ENCODE measurements at regions not wholly inside any gene's neighbourhood (a gene's known extent, or its start where the extent isn't known, plus 50 kb on each side); places are given as distances from the start of the nearest gene placed in this dataset.

DNA sequence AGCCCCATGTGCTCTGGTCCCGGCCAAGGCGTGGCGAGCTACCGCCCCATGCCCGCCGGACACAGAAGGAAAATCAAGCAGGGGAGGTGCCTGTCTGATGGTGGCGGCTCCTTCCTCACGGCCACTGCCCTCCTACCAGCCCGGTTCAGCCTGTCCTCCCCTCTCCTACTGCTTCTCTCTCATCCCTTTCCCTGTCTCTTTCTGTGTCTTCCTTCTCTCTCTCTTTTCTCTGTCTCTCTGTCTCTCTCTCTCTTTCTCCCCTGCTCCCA is 279.1 kb downstream of the ASMT start:
- POLR2A ChIA-PET: no interaction called here
- no peak for TF ChIP-seq EZH2 (IDR thresholded peaks at IDR 0.05; ENCODE audit: borderline replicate concordance, insufficient read depth, low read depth, low read length, poor library complexity, severe bottlenecking)
- TF ChIP-seq, protein P1, sequence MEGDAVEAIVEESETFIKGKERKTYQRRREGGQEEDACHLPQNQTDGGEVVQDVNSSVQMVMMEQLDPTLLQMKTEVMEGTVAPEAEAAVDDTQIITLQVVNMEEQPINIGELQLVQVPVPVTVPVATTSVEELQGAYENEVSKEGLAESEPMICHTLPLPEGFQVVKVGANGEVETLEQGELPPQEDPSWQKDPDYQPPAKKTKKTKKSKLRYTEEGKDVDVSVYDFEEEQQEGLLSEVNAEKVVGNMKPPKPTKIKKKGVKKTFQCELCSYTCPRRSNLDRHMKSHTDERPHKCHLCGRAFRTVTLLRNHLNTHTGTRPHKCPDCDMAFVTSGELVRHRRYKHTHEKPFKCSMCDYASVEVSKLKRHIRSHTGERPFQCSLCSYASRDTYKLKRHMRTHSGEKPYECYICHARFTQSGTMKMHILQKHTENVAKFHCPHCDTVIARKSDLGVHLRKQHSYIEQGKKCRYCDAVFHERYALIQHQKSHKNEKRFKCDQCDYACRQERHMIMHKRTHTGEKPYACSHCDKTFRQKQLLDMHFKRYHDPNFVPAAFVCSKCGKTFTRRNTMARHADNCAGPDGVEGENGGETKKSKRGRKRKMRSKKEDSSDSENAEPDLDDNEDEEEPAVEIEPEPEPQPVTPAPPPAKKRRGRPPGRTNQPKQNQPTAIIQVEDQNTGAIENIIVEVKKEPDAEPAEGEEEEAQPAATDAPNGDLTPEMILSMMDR (IDR thresholded peaks at IDR 0.05): no peak
- no peak for DNase-seq
- no peak overlapping the region for H3K4me3 ChIP-seq (ENCODE audit: control extremely low read depth in 1 of 5, extremely low read depth in 1 of 5, insufficient read depth in 1 of 5, low read depth in 2 of 5, low read length in 4 of 5)
- H3K9me3 Mint-ChIP-seq (ENCODE audit: insufficient read depth): no peaks in the 10 kb centered on the region
- no peak overlapping the region for H3K4me3 Mint-ChIP-seq
- no peak overlapping the region for H3K9ac ChIP-seq (ENCODE audit: low read length)
- H3K4me2 ChIP-seq (replicated peaks; ENCODE audit: low read depth, low read length, poor library complexity, severe bottlenecking): no peak overlapping the region
- no peak overlapping the region for H2AFZ ChIP-seq (ENCODE audit: insufficient read depth, low read depth, low read length, poor library complexity, severe bottlenecking)
- 90% methylated on average over 9 of the region's 9 CpGs for WGBS (ENCODE audit: insufficient coverage)
- H3K27ac Mint-ChIP-seq: no peak overlapping the region
- intact Hi-C loops (cut with micrococcal nuclease): no loop called here
- peaks cover 0 to 12% (median 0%) of the 10 kb centered on the region in 3 donors for H3K9me3 ChIP-seq (ENCODE audit: control extremely low read depth in 1 of 3, control insufficient read depth in 2 of 3, insufficient read depth in 1 of 3, low read length in 2 of 3)
- H3K27ac ChIP-seq (ENCODE audit: low read length in 2 of 2): no peak overlapping the region
- H3K27me3 ChIP-seq (replicated peaks in 1 of 4; ENCODE audit: control extremely low read depth in 1 of 4, control insufficient read depth in 3 of 4, insufficient read depth in 4 of 4, low read length in 3 of 4): peaks cover 0 to 2% (median 0%) of the 10 kb centered on the region in 4 experiments
- H3K79me2 ChIP-seq (ENCODE audit: control insufficient read depth, insufficient read depth, low read length): no peaks in the 10 kb centered on the region
- no peaks in the 10 kb centered on the region for H3K36me3 ChIP-seq (replicated peaks in 1 of 2; ENCODE audit: control extremely low read depth in 1 of 2, control insufficient read depth in 1 of 2, extremely low read depth in 1 of 2, insufficient read depth in 2 of 2, low read length in 1 of 2)
- CTCF ChIA-PET: no interaction called here
- H3K4me1 Mint-ChIP-seq: no peaks in the 10 kb centered on the region
- H3K27me3 Mint-ChIP-seq: peaks cover 13% of the 10 kb centered on the region
- no peak for ATAC-seq (ENCODE audit: low read depth)
- H4K20me1 ChIP-seq (ENCODE audit: control insufficient read depth, insufficient read depth, low read length, poor library complexity, severe bottlenecking): no peaks in the 10 kb centered on the region
- no peaks in the 10 kb centered on the region for H3K4me1 ChIP-seq (ENCODE audit: control insufficient read depth in 2 of 2, insufficient read depth in 2 of 2, low read length in 2 of 2)

GRCh38 chrX:1894740-1895139 is 279.9 kb downstream of the ASMT start:
- H3K27ac Mint-ChIP-seq: no peak overlapping the region
- no peak overlapping the region for H3K4me3 ChIP-seq (ENCODE audit: control extremely low read depth in 1 of 5, extremely low read depth in 1 of 5, insufficient read depth in 1 of 5, low read depth in 2 of 5, low read length in 4 of 5)
- no peaks in the 10 kb centered on the region for H3K36me3 ChIP-seq (replicated peaks in 1 of 2; ENCODE audit: control extremely low read depth in 1 of 2, control insufficient read depth in 1 of 2, extremely low read depth in 1 of 2, insufficient read depth in 2 of 2, low read length in 1 of 2)
- peaks cover 13% of the 10 kb centered on the region for H3K27me3 Mint-ChIP-seq
- no peak overlapping the region for H3K27ac ChIP-seq (ENCODE audit: low read length in 2 of 2)
- 79% methylated on average over 16 of the region's 17 CpGs for WGBS (ENCODE audit: insufficient coverage)
- ChIA-PET POLR2A (no interaction called here), CTCF (no interaction called here)
- H4K20me1 ChIP-seq (ENCODE audit: control insufficient read depth, insufficient read depth, low read length, poor library complexity, severe bottlenecking): no peaks in the 10 kb centered on the region
- no peaks in the 10 kb centered on the region for H3K79me2 ChIP-seq (ENCODE audit: control insufficient read depth, insufficient read depth, low read length)
- H3K4me1 ChIP-seq (ENCODE audit: control insufficient read depth in 2 of 2, insufficient read depth in 2 of 2, low read length in 2 of 2): no peaks in the 10 kb centered on the region
- DNase-seq (no peak), ATAC-seq (ENCODE audit: low read depth) (no peak)
- no peaks in the 10 kb centered on the region for H3K9me3 Mint-ChIP-seq (ENCODE audit: insufficient read depth)
- TF ChIP-seq, protein P1 (IDR thresholded peaks at IDR 0.05): no peak
- no peak for TF ChIP-seq EZH2 (IDR thresholded peaks at IDR 0.05; ENCODE audit: borderline replicate concordance, insufficient read depth, low read depth, low read length, poor library complexity, severe bottlenecking)
- no peak overlapping the region for H3K9ac ChIP-seq (ENCODE audit: low read length)
- H3K4me2 ChIP-seq (replicated peaks; ENCODE audit: low read depth, low read length, poor library complexity, severe bottlenecking): no peak overlapping the region
- no peak overlapping the region for H3K4me3 Mint-ChIP-seq
- H3K27me3 ChIP-seq (replicated peaks in 1 of 4; ENCODE audit: control extremely low read depth in 1 of 4, control insufficient read depth in 3 of 4, insufficient read depth in 4 of 4, low read length in 3 of 4): peaks cover 0 to 2% (median 0%) of the 10 kb centered on the region in 4 experiments
- H3K4me1 Mint-ChIP-seq: no peaks in the 10 kb centered on the region
- intact Hi-C loops (cut with micrococcal nuclease): no loop called here
- peaks cover 0 to 8% (median 0%) of the 10 kb centered on the region in 3 donors for H3K9me3 ChIP-seq (ENCODE audit: control extremely low read depth in 1 of 3, control insufficient read depth in 2 of 3, insufficient read depth in 1 of 3, low read length in 2 of 3)
- H2AFZ ChIP-seq (ENCODE audit: insufficient read depth, low read depth, low read length, poor library complexity, severe bottlenecking): no peak overlapping the region
